ENCODE measurements at regions not wholly inside any gene's neighbourhood (a gene's known extent, or its start where the extent isn't known, plus 50 kb on each side); places are given as distances from the start of the nearest gene placed in this dataset.
"Not testable (repeated sequence)": the region's sequence is repeated elsewhere in the genome, so short reads cannot be mapped to it uniquely, and the experiment has no call there.

GRCh38 chr5:104456122-104456521, 893.5 kb upstream of the NUDT12 start:
- DNase-seq (ENCODE audit: low read depth in 2 of 3, low spot score in 2 of 3), result no peak

GRCh38 chr5:104452550-104452949, 890.0 kb upstream of the NUDT12 start:
- no peak for DNase-seq (ENCODE audit: low read depth in 2 of 3, low spot score in 2 of 3)

- not testable (repeated sequence) for DNase-seq (ENCODE audit: low read depth in 2 of 3, low spot score in 2 of 3)
These were observed 889.3 kb upstream of the NUDT12 start for GRCh38 chr5:104451911-104452310.

GRCh38 chr5:104444656-104445055, 882.1 kb upstream of the NUDT12 start:
- no peak for DNase-seq (ENCODE audit: low read depth in 2 of 3, low spot score in 2 of 3)

GRCh38 chr5:104443706-104444105, 881.1 kb upstream of the NUDT12 start:
- DNase-seq (ENCODE audit: low read depth in 2 of 3, low spot score in 2 of 3), result no peak

GRCh38 chr5:104431981-104432380, 869.4 kb upstream of the NUDT12 start:
- DNase-seq (ENCODE audit: low read depth in 2 of 3, low spot score in 2 of 3), result no peak

- DNase-seq (ENCODE audit: low read depth in 2 of 3, low spot score in 2 of 3), result no peak
These were observed 868.5 kb upstream of the NUDT12 start for GRCh38 chr5:104431002-104431620.

GRCh38 chr5:104429911-104430310, 867.3 kb upstream of the NUDT12 start:
- no peak for DNase-seq (ENCODE audit: low read depth in 2 of 3, low spot score in 2 of 3)

- no peak for DNase-seq (ENCODE audit: low read depth in 2 of 3, low spot score in 2 of 3)
These were observed 858.8 kb upstream of the NUDT12 start for GRCh38 chr5:104421431-104421830.

GRCh38 chr5:104418056-104418455, 855.5 kb upstream of the NUDT12 start:
- DNase-seq (ENCODE audit: low read depth in 2 of 3, low spot score in 2 of 3), result no peak

GRCh38 chr5:104412649-104413240, 850.2 kb upstream of the NUDT12 start:
- no peak for DNase-seq (ENCODE audit: low read depth in 2 of 3, low spot score in 2 of 3)

GRCh38 chr5:104400941-104401340, 838.4 kb upstream of the NUDT12 start:
- no peak for DNase-seq (ENCODE audit: low read depth in 2 of 3, low spot score in 2 of 3)

- DNase-seq (ENCODE audit: low read depth in 2 of 3, low spot score in 2 of 3), result no peak
These were observed 823.3 kb upstream of the NUDT12 start for GRCh38 chr5:104385906-104386305.

GRCh38 chr5:104375345-104375744, 812.8 kb upstream of the NUDT12 start:
- no peak for DNase-seq (ENCODE audit: low read depth in 2 of 3, low spot score in 2 of 3)

GRCh38 chr5:104372796-104373195, 810.2 kb upstream of the NUDT12 start:
- no peak for DNase-seq (ENCODE audit: low read depth in 2 of 3, low spot score in 2 of 3)

GRCh38 chr5:104372376-104372775, 809.8 kb upstream of the NUDT12 start:
- DNase-seq (ENCODE audit: low read depth in 2 of 3, low spot score in 2 of 3), result no peak

- DNase-seq (ENCODE audit: low read depth in 2 of 3, low spot score in 2 of 3), result no peak
These were observed 807.9 kb upstream of the NUDT12 start for GRCh38 chr5:104370523-104370922.

- DNase-seq (ENCODE audit: low read depth in 2 of 3, low spot score in 2 of 3), result no peak
These were observed 805.4 kb upstream of the NUDT12 start for GRCh38 chr5:104367978-104368377.

GRCh38 chr5:104363567-104363966, 801.0 kb upstream of the NUDT12 start:
- no peak for DNase-seq (ENCODE audit: low read depth in 2 of 3, low spot score in 2 of 3)

- no peak for DNase-seq (ENCODE audit: low read depth in 2 of 3, low spot score in 2 of 3)
These were observed 799.3 kb upstream of the NUDT12 start for GRCh38 chr5:104361932-104362331.

GRCh38 chr5:104355350-104355749, 792.8 kb upstream of the NUDT12 start:
- no peak for DNase-seq (ENCODE audit: low read depth in 2 of 3, low spot score in 2 of 3)

GRCh38 chr5:104353371-104353770, 790.8 kb upstream of the NUDT12 start:
- DNase-seq (ENCODE audit: low read depth in 2 of 3, low spot score in 2 of 3), result no peak

- DNase-seq (ENCODE audit: low read depth in 2 of 3, low spot score in 2 of 3), result no peak
These were observed 790.4 kb upstream of the NUDT12 start for GRCh38 chr5:104352954-104353353.
